HFFc6 (cell line): ENCODE measurements at regions not wholly inside any gene's neighbourhood (a gene's known extent, or its start where the extent isn't known, plus 50 kb on each side); places are given as distances from the start of the nearest gene placed in this dataset.

Experiments used
- DNase-seq: peaks from one replicate; pipeline ENCODE4 v3.0.0-alpha.2; 2018
- H3K27ac Mint-ChIP-seq: 2 replicates; pipeline ENCODE4 v1.8.0; 2020; ENCODE audit warnings: mild to moderate bottlenecking, mixed read lengths
- H3K27me3 Mint-ChIP-seq: 2 replicates; pipeline ENCODE4 v1.8.0; 2021; ENCODE audit warnings: mild to moderate bottlenecking, moderate library complexity, mixed read lengths; ENCODE audit not compliant: insufficient read depth
- H3K36me3 Mint-ChIP-seq: 2 replicates; pipeline ENCODE4 v1.8.0; 2021; ENCODE audit warnings: low read depth, mixed read lengths
- H3K4me1 Mint-ChIP-seq: 2 replicates; pipeline ENCODE4 v1.8.0; 2020; ENCODE audit warnings: low read depth, mixed read lengths
- H3K4me3 Mint-ChIP-seq: 2 replicates; pipeline ENCODE4 v1.8.0; 2020; ENCODE audit warnings: mild to moderate bottlenecking, moderate library complexity, mixed read lengths
- H3K9me3 Mint-ChIP-seq: 2 replicates; pipeline ENCODE4 v1.8.0; 2020; ENCODE audit warnings: mild to moderate bottlenecking, mixed read lengths
- CTCF ChIP-seq: fragments of 200-600 bp; sonication (generic); IDR thresholded peaks from 2 replicates; pipeline ENCODE4 v1.5.0; 2021; ENCODE audit warnings: antibody characterized with exemption, mild to moderate bottlenecking

GRCh38 chr3:194756460-194756779, 70.7 kb downstream of the FAM43A start:
- Mint-ChIP-seq H3K4me1 (no peaks in the 10 kb centered on the region), H3K27me3 (peaks cover 45% of the 10 kb centered on the region), H3K36me3 (no peaks in the 10 kb centered on the region), H3K9me3 (no peaks in the 10 kb centered on the region), H3K4me3 (no peak overlapping the region), H3K27ac (no peak overlapping the region)
- no peak for DNase-seq
- TF ChIP-seq CTCF, result no peak

- no peak overlapping the region for H3K27ac Mint-ChIP-seq
- H3K9me3 Mint-ChIP-seq, result no peaks in the 10 kb centered on the region
- no peak for DNase-seq
- H3K27me3 Mint-ChIP-seq, result peaks cover 49% of the 10 kb centered on the region
- no peak for TF ChIP-seq CTCF
- H3K36me3 Mint-ChIP-seq, result no peaks in the 10 kb centered on the region
- H3K4me3 Mint-ChIP-seq, result no peak overlapping the region
- no peaks in the 10 kb centered on the region for H3K4me1 Mint-ChIP-seq
Measured at GRCh38 chr3:194756791-194757325, 71.2 kb downstream of the FAM43A start.

- Mint-ChIP-seq H3K4me3 (no peak overlapping the region), H3K4me1 (no peaks in the 10 kb centered on the region), H3K27ac (no peak overlapping the region), H3K9me3 (no peaks in the 10 kb centered on the region), H3K36me3 (no peaks in the 10 kb centered on the region), H3K27me3 (peaks cover 54% of the 10 kb centered on the region)
- no peak for TF ChIP-seq CTCF
- no peak for DNase-seq
Measured at GRCh38 chr3:194757647-194758061, 72.0 kb downstream of the FAM43A start.

GRCh38 chr3:194758716-194759115, 73.0 kb downstream of the FAM43A start:
- Mint-ChIP-seq H3K9me3 (no peaks in the 10 kb centered on the region), H3K27me3 (peaks cover 51% of the 10 kb centered on the region)

GRCh38 chr3:194760494-194761137, 74.9 kb downstream of the FAM43A start:
- H3K36me3 Mint-ChIP-seq, result no peaks in the 10 kb centered on the region
- DNase-seq, result no peak
- H3K27me3 Mint-ChIP-seq, result peaks cover 42% of the 10 kb centered on the region
- no peak for TF ChIP-seq CTCF
- no peaks in the 10 kb centered on the region for H3K9me3 Mint-ChIP-seq
- no peak overlapping the region for H3K4me3 Mint-ChIP-seq
- H3K4me1 Mint-ChIP-seq, result no peaks in the 10 kb centered on the region
- H3K27ac Mint-ChIP-seq, result no peak overlapping the region

More at GRCh38 chr3:194758716-194759115, 73.0 kb downstream of the FAM43A start:
- Mint-ChIP-seq H3K36me3 (no peaks in the 10 kb centered on the region), H3K4me1 (no peaks in the 10 kb centered on the region), H3K4me3 (no peak overlapping the region), H3K27ac (no peak overlapping the region)
- no peak for DNase-seq
- no peak for TF ChIP-seq CTCF
